Activated CD4-positive, alpha-beta T cell treated with anti-CD3 and anti-CD28 coated beads, Interleukin-2, amount 10 ng/mL, durations not matched to agents 24 days and 14 days (primary cell): ENCODE measurements at regions not wholly inside any gene's neighbourhood (a gene's known extent, or its start where the extent isn't known, plus 50 kb on each side); places are given as distances from the start of the nearest gene placed in this dataset.

Source experiments
- DNase-seq: peaks from one replicate; pipeline ENCODE4 v3.0.0; 2022
- H3K27ac Mint-ChIP-seq: one replicate; pipeline ENCODE4 v1.8.0; 2022; ENCODE audit warnings: mild to moderate bottlenecking, mixed read lengths
- H3K27me3 Mint-ChIP-seq: one replicate; pipeline ENCODE4 v1.8.0; 2022; ENCODE audit warnings: mixed read lengths
- H3K36me3 Mint-ChIP-seq: one replicate; pipeline ENCODE4 v1.8.0; 2022; ENCODE audit warnings: low read depth, mild to moderate bottlenecking, mixed read lengths
- H3K4me1 Mint-ChIP-seq: one replicate; pipeline ENCODE4 v1.8.0; 2021; ENCODE audit warnings: mixed read lengths
- H3K4me3 Mint-ChIP-seq: one replicate; pipeline ENCODE4 v1.8.0; 2022; ENCODE audit warnings: mild to moderate bottlenecking, moderate library complexity, mixed read lengths
- H3K9me3 Mint-ChIP-seq: one replicate; pipeline ENCODE4 v1.8.0; 2021; ENCODE audit warnings: mixed read lengths
- intact Hi-C: fragments of 100-400 bp; cut with micrococcal nuclease; formaldehyde crosslinking; loops from one replicate; pipeline ENCODE4 v1.15.1; 2023

GRCh38 chr4:24105327-24106038, 215.6 kb upstream of the PPARGC1A start:
- DNase-seq: no peak
- Mint-ChIP-seq H3K27me3 (no peaks in the 10 kb centered on the region), H3K4me1 (no peaks in the 10 kb centered on the region), H3K4me3 (no peak overlapping the region), H3K27ac (no peak overlapping the region), H3K36me3 (no peaks in the 10 kb centered on the region), H3K9me3 (no peaks in the 10 kb centered on the region)
- intact Hi-C loops: no loop called here

- no peak for DNase-seq
- intact Hi-C loops: no loop called here
- Mint-ChIP-seq H3K4me3 (no peak overlapping the region), H3K4me1 (no peaks in the 10 kb centered on the region), H3K27ac (no peak overlapping the region), H3K36me3 (no peaks in the 10 kb centered on the region), H3K9me3 (no peaks in the 10 kb centered on the region), H3K27me3 (no peaks in the 10 kb centered on the region)
These were observed 214.3 kb upstream of the PPARGC1A start for GRCh38 chr4:24104158-24104565.

- no peaks in the 10 kb centered on the region for H3K36me3 Mint-ChIP-seq
- H3K27me3 Mint-ChIP-seq: no peaks in the 10 kb centered on the region
- no peak overlapping the region for H3K27ac Mint-ChIP-seq
- no peaks in the 10 kb centered on the region for H3K4me1 Mint-ChIP-seq
- DNase-seq: no peak
- no peak overlapping the region for H3K4me3 Mint-ChIP-seq
- intact Hi-C loops: no loop called here
- no peaks in the 10 kb centered on the region for H3K9me3 Mint-ChIP-seq
These were observed 213.7 kb upstream of the PPARGC1A start for GRCh38 chr4:24103434-24104157.

- H3K27ac Mint-ChIP-seq: no peak overlapping the region
- intact Hi-C loops: no loop called here
- no peak for DNase-seq
- H3K9me3 Mint-ChIP-seq: no peaks in the 10 kb centered on the region
- H3K36me3 Mint-ChIP-seq: no peaks in the 10 kb centered on the region
- no peaks in the 10 kb centered on the region for H3K4me1 Mint-ChIP-seq
- no peak overlapping the region for H3K4me3 Mint-ChIP-seq
- H3K27me3 Mint-ChIP-seq: no peaks in the 10 kb centered on the region
These were observed 212.8 kb upstream of the PPARGC1A start for GRCh38 chr4:24102621-24103020.

- intact Hi-C loops: no loop called here
- H3K27ac Mint-ChIP-seq: no peak overlapping the region
- H3K36me3 Mint-ChIP-seq: no peaks in the 10 kb centered on the region
- H3K4me1 Mint-ChIP-seq: no peaks in the 10 kb centered on the region
- DNase-seq: no peak
- H3K9me3 Mint-ChIP-seq: no peaks in the 10 kb centered on the region
- no peak overlapping the region for H3K4me3 Mint-ChIP-seq
- H3K27me3 Mint-ChIP-seq: no peaks in the 10 kb centered on the region
These were observed 206.8 kb upstream of the PPARGC1A start for GRCh38 chr4:24096603-24097002.

GRCh38 chr4:24094726-24095125, 204.9 kb upstream of the PPARGC1A start:
- no peaks in the 10 kb centered on the region for H3K36me3 Mint-ChIP-seq
- H3K9me3 Mint-ChIP-seq: no peaks in the 10 kb centered on the region
- no peaks in the 10 kb centered on the region for H3K4me1 Mint-ChIP-seq
- H3K27me3 Mint-ChIP-seq: no peaks in the 10 kb centered on the region
- no peak overlapping the region for H3K4me3 Mint-ChIP-seq
- H3K27ac Mint-ChIP-seq: no peak overlapping the region
- intact Hi-C loops: no loop called here
- DNase-seq: no peak

GRCh38 chr4:24093446-24093845, 203.6 kb upstream of the PPARGC1A start:
- Mint-ChIP-seq H3K4me3 (no peak overlapping the region), H3K36me3 (no peaks in the 10 kb centered on the region), H3K27ac (no peak overlapping the region), H3K27me3 (no peaks in the 10 kb centered on the region), H3K9me3 (no peaks in the 10 kb centered on the region), H3K4me1 (no peaks in the 10 kb centered on the region)
- intact Hi-C loops: no loop called here
- no peak for DNase-seq

- Mint-ChIP-seq H3K36me3 (no peaks in the 10 kb centered on the region), H3K4me1 (no peaks in the 10 kb centered on the region), H3K9me3 (no peaks in the 10 kb centered on the region), H3K27ac (no peak overlapping the region), H3K27me3 (no peaks in the 10 kb centered on the region), H3K4me3 (no peak overlapping the region)
- intact Hi-C loops: no loop called here
- no peak for DNase-seq
These were observed 201.9 kb upstream of the PPARGC1A start for GRCh38 chr4:24091639-24092233.

- Mint-ChIP-seq H3K27ac (no peak overlapping the region), H3K27me3 (no peaks in the 10 kb centered on the region), H3K9me3 (no peaks in the 10 kb centered on the region), H3K36me3 (no peaks in the 10 kb centered on the region), H3K4me1 (no peaks in the 10 kb centered on the region), H3K4me3 (no peak overlapping the region)
- no peak for DNase-seq
- intact Hi-C loops: no loop called here
These were observed 200.1 kb upstream of the PPARGC1A start for GRCh38 chr4:24089851-24090534.

- Mint-ChIP-seq H3K36me3 (no peaks in the 10 kb centered on the region), H3K4me3 (no peak overlapping the region), H3K4me1 (no peaks in the 10 kb centered on the region), H3K27ac (no peak overlapping the region), H3K27me3 (no peaks in the 10 kb centered on the region), H3K9me3 (no peaks in the 10 kb centered on the region)
- no peak for DNase-seq
- intact Hi-C loops: no loop called here
These were observed 191.0 kb upstream of the PPARGC1A start for GRCh38 chr4:24080871-24081270.

- Mint-ChIP-seq H3K36me3 (no peaks in the 10 kb centered on the region), H3K27ac (no peak overlapping the region), H3K9me3 (no peaks in the 10 kb centered on the region), H3K4me1 (no peaks in the 10 kb centered on the region), H3K27me3 (no peaks in the 10 kb centered on the region), H3K4me3 (no peak overlapping the region)
- DNase-seq: no peak
- intact Hi-C loops: no loop called here
These were observed 188.6 kb upstream of the PPARGC1A start for GRCh38 chr4:24078347-24078962.

- intact Hi-C loops: no loop called here
- DNase-seq: no peak
- H3K36me3 Mint-ChIP-seq: no peaks in the 10 kb centered on the region
- H3K4me3 Mint-ChIP-seq: no peak overlapping the region
- no peaks in the 10 kb centered on the region for H3K27me3 Mint-ChIP-seq
- no peaks in the 10 kb centered on the region for H3K9me3 Mint-ChIP-seq
- H3K4me1 Mint-ChIP-seq: no peaks in the 10 kb centered on the region
- no peak overlapping the region for H3K27ac Mint-ChIP-seq
These were observed 187.0 kb upstream of the PPARGC1A start for GRCh38 chr4:24076811-24077210.

GRCh38 chr4:24073948-24074347, 184.1 kb upstream of the PPARGC1A start:
- intact Hi-C loops: no loop called here
- H3K4me1 Mint-ChIP-seq: no peaks in the 10 kb centered on the region
- no peak overlapping the region for H3K27ac Mint-ChIP-seq
- no peaks in the 10 kb centered on the region for H3K9me3 Mint-ChIP-seq
- no peaks in the 10 kb centered on the region for H3K27me3 Mint-ChIP-seq
- H3K36me3 Mint-ChIP-seq: no peaks in the 10 kb centered on the region
- DNase-seq: no peak
- no peak overlapping the region for H3K4me3 Mint-ChIP-seq
